Fibroblast of lung (primary cell): ENCODE measurements at regions not wholly inside any gene's neighbourhood (a gene's known extent, or its start where the extent isn't known, plus 50 kb on each side); places are given as distances from the start of the nearest gene placed in this dataset.
A peak's percentile ranks its signal among the peaks of the same experiment; 100 is the strongest.

Source experiments
- DNase-seq, 2 donors: peaks; one replicate each; pipeline versions ENCODE4 v3.0.0 to v3.0.0-alpha.2; 2010; ENCODE audit warnings: low read depth in 2 of 2
- H2AFZ ChIP-seq: 2 replicates; pipeline ENCODE4 v1.5.1; 2012; ENCODE audit warnings: low read length, control low read depth, inconsistent platforms
- H3K27ac ChIP-seq: 2 replicates; pipeline ENCODE4 v1.5.1; 2011; ENCODE audit warnings: low read length, control low read depth; ENCODE audit not compliant: insufficient read depth
- H3K27me3 ChIP-seq: 2 replicates; pipeline ENCODE4 v1.5.1; 2011; ENCODE audit warnings: mild to moderate bottlenecking, low read length; ENCODE audit not compliant: control insufficient read depth, insufficient read depth
- H3K36me3 ChIP-seq: 2 replicates; pipeline ENCODE4 v1.5.1; 2011; ENCODE audit warnings: low read length; ENCODE audit not compliant: control insufficient read depth, insufficient read depth
- H3K4me1 ChIP-seq: 2 replicates; pipeline ENCODE4 v1.5.1; 2011; ENCODE audit warnings: low read length; ENCODE audit not compliant: control insufficient read depth, insufficient read depth; ENCODE audit errors: extremely low read depth
- H3K4me2 ChIP-seq: 2 replicates; pipeline ENCODE4 v1.5.1; 2011; ENCODE audit warnings: low read length, control low read depth; ENCODE audit not compliant: insufficient read depth; ENCODE audit errors: extremely low read depth
- H3K4me3 ChIP-seq, 4 experiments: fragments of 200-600 bp in 1 of 4; sonication (generic) in 1 of 4; replicated peaks in 1 of 4; 2 replicates each; pipeline ENCODE4 v1.5.1; 2011 to 2016; ENCODE audit warnings: low read length in 4 of 4, low read depth in 3 of 4, mild to moderate bottlenecking in 3 of 4, control low read depth in 2 of 4, inconsistent platforms in 1 of 4, mixed read lengths in 1 of 4; ENCODE audit not compliant: insufficient read depth in 1 of 4; ENCODE audit errors: control extremely low read depth in 1 of 4
- H3K79me2 ChIP-seq: 2 replicates; pipeline ENCODE4 v1.5.1; 2012; ENCODE audit warnings: mild to moderate bottlenecking, low read length, inconsistent platforms; ENCODE audit not compliant: control insufficient read depth, insufficient read depth
- H3K9ac ChIP-seq: 2 replicates; pipeline ENCODE4 v1.5.1; 2011; ENCODE audit warnings: mild to moderate bottlenecking, low read length, control low read depth; ENCODE audit not compliant: insufficient read depth
- H3K9me3 ChIP-seq: 2 replicates; pipeline ENCODE4 v1.5.1; 2012; ENCODE audit warnings: low read depth, low read length; ENCODE audit not compliant: control insufficient read depth, insufficient read depth
- H4K20me1 ChIP-seq: 2 replicates; pipeline ENCODE4 v1.5.1; 2011; ENCODE audit warnings: low read length; ENCODE audit not compliant: control insufficient read depth, insufficient read depth; ENCODE audit errors: extremely low read depth
- CTCF ChIP-seq, 2 donors: IDR thresholded peaks in 1 of 2; conservative IDR thresholded peaks in 1 of 2; 1 replicate in 1 of 2; 2 replicates in 1 of 2; pipeline ENCODE4 v1.5.1; 2011 to 2012; ENCODE audit warnings: low read length in 2 of 2, control low read depth in 1 of 2, inconsistent platforms in 1 of 2, low read depth in 1 of 2, mild to moderate bottlenecking in 1 of 2
- EZH2 ChIP-seq: IDR thresholded peaks from 2 replicates; pipeline ENCODE4 v1.5.1; 2012; ENCODE audit warnings: low read length, control low read depth, mild to moderate bottlenecking; ENCODE audit errors: missing control alignments

GRCh38 chr4:187071946-187072600 is 348.4 kb upstream of the FAT1 start:
- no peak overlapping the region for H3K4me3 ChIP-seq
- no peaks in the 10 kb centered on the region for H3K4me1 ChIP-seq
- no peaks in the 10 kb centered on the region for H3K36me3 ChIP-seq
- no peak overlapping the region for H2AFZ ChIP-seq
- DNase-seq, result no peak
- H3K27ac ChIP-seq, result no peak overlapping the region
- no peak overlapping the region for H3K9ac ChIP-seq
- no peak overlapping the region for H3K4me2 ChIP-seq
- H3K27me3 ChIP-seq, result no peaks in the 10 kb centered on the region
- TF ChIP-seq EZH2 (no peak), CTCF (conservative IDR thresholded peaks at IDR 0.05 in 1 of 2, IDR thresholded peaks at IDR 0.05 in 1 of 2; ENCODE audit: low read depth in 1 of 2, low read length in 2 of 2) (no peak)
- no peaks in the 10 kb centered on the region for H3K9me3 ChIP-seq
- no peaks in the 10 kb centered on the region for H3K79me2 ChIP-seq
- H4K20me1 ChIP-seq, result no peaks in the 10 kb centered on the region

GRCh38 chr4:187073820-187074219 is 350.2 kb upstream of the FAT1 start:
- Histone ChIP-seq H3K27me3 (no peaks in the 10 kb centered on the region), H3K4me3 (no peak overlapping the region), H3K9me3 (no peaks in the 10 kb centered on the region), H4K20me1 (no peaks in the 10 kb centered on the region), H3K4me1 (no peaks in the 10 kb centered on the region), H3K36me3 (no peaks in the 10 kb centered on the region), H2AFZ (no peak overlapping the region), H3K27ac (no peak overlapping the region), H3K4me2 (no peak overlapping the region), H3K79me2 (no peaks in the 10 kb centered on the region), H3K9ac (no peak overlapping the region)
- no peak for TF ChIP-seq EZH2
- DNase-seq, result no peak

GRCh38 chr4:187075514-187075913 is 351.9 kb upstream of the FAT1 start:
- Histone ChIP-seq H3K4me2 (no peak overlapping the region), H4K20me1 (no peaks in the 10 kb centered on the region), H3K9me3 (no peaks in the 10 kb centered on the region), H3K27me3 (no peaks in the 10 kb centered on the region), H3K79me2 (no peaks in the 10 kb centered on the region), H3K36me3 (no peaks in the 10 kb centered on the region), H3K4me1 (no peaks in the 10 kb centered on the region), H3K27ac (no peak overlapping the region), H2AFZ (no peak overlapping the region), H3K9ac (no peak overlapping the region), H3K4me3 (no peak overlapping the region)
- TF ChIP-seq CTCF (conservative IDR thresholded peaks at IDR 0.05 in 1 of 2, IDR thresholded peaks at IDR 0.05 in 1 of 2; ENCODE audit: low read depth in 1 of 2, low read length in 2 of 2), result no peak
- no peak for TF ChIP-seq EZH2
- DNase-seq, result peak in 1 of 2 donors; percentile 37
